NCI-H524 (cell line): ENCODE measurements at regions not wholly inside any gene's neighbourhood (a gene's known extent, or its start where the extent isn't known, plus 50 kb on each side); places are given as distances from the start of the nearest gene placed in this dataset.

Experiments used
- DNase-seq, 2 experiments: peaks; one replicate each; lab custom pipeline; 2025; lab: John Stamatoyannopoulos, UW

DNA sequence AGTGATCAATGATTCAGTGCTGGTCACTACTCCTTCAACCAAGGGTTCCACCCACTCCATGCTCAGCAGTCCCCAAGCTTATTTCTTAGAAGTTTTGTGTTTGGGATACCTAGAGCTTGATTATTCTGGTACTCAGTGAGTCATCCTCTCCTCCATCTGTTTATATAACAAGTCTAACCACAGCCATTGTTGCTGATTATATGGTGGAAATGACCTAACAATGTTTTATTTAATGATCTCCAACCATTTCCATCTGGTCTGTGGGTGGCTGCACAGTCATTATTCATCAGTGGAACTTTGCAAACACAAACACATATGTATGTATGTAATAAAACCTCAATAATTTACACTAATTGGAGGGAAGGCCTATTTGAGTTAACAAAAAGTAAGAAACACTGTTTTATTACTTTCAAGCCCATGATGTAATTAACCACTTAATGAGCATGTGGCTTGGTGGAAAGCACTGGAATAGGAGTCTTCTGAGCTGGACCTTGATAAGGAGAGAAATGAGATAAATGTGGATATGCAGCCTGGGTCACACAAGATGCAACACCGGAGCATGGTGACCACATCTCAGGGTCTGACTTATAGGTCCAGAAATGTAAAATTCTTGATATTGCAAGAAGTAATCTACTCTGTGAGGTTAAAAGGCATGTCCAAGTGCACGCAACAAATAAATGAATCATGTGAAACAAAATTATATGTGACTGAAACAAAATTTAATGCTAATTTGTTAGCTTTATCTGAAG is 99.0 kb upstream of the WLS start:
- DNase-seq, result no peak

DNA sequence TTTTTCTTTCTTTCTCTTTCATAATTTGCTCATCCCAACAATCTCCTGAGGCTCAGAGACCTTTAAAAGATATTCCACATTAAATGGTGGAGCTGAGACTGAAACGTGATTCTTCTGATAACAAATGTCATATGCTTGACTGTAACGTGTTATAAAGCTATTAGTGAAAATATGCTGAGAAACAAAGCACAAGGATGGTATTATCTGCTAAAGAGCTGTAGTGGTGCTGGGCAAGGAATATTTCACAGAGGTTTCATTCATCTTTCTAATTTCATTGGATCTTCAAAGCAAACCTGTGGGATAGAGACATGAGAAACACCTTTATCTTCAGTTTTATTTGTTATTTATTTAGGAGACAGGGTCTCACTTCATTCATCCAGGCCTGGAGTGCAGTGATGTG is 98.1 kb upstream of the WLS start:
- DNase-seq, result no peak

DNA sequence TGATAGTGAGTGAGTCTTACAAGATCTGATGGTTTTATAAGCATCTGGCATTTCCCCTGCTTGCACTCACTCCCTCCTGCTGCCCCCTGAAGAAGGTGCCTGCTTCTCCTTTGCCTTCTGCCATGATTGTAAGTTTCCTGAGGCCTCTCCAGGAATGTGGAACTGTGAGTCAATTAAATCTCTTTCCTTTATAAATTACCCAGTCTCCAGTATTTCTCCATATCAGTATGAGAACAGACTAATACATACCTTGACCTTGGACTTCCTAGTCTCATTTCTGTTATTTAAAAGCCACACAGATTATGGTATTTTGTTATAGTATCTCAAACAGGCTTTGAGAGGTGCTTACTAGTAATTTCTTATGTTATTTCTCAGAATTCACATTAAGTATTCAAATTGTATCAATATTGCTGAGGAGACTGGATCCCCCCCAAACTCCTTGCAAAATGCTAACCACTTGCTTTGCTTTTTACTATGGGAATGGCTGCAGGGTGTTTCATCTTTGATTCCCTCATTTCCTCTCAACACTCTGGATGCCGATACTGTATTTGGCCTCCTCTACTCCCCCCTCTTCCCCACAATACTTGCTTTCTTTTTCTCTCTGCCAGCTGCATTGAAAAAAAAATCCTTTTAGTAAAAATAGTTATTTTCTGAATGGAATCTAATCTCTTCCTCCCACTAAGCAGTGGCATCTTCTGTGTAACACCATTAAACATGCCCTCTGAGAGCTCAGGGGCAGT is 96.9 kb upstream of the WLS start:
- no peak for DNase-seq

DNA sequence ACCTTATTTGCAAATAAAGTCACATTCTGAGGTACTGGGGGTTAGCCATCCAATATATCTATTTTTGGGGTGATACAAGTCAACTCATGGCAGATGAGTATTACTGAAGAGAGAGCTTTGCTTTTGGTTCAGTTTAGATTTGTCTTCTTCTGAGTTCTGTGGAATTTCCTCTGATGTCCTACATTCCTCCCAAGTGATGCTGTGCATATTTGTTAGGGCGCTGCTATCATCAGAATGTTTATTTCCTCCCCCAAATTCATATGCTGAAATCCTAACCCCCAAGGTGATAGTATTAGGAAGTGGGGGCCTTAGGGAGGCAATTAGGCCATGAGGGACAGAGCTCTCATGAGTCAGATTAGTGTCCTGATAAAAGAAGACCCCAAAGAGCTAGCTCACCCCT is 96.2 kb upstream of the WLS start:
- no peak for DNase-seq

DNA sequence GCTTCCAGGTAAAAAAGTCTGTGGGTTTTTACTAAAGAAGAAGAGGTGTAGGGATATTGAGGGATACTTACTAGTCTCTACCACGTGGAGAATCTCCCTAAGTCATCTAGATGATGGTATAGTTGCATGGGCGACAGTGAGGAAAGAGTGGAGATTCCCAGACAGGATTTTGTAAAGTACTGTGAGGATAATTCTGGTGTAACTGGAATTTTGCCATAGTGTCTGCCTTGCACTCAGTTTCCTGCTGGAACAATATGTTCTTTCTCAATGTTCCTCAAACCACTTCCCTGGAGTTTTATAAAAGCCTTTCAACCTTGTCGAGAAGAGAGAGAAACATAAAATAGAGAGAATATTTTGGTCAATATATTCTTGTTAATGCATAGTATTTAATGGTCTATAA is 95.1 kb upstream of the WLS start:
- DNase-seq, result no peak

DNA sequence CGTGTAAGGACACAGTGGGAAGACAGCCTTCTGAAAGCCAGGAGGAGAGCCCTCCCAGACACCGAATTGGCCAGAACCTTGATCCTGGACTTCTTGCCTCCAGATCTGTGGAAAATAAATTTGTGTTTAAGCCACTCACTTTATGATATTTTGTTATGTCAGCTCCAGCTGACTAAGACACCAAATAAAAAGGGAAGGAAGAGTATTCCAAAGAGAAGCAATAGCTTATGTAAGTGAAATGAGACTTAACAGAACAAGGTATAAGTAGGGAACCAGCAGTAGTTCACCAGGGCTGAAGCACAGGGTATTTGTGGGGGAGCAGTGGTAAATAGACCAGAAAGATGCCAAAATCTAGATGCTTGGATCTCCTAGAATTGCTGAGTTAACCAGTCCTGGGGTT is 94.2 kb upstream of the WLS start:
- DNase-seq, result no peak

DNA sequence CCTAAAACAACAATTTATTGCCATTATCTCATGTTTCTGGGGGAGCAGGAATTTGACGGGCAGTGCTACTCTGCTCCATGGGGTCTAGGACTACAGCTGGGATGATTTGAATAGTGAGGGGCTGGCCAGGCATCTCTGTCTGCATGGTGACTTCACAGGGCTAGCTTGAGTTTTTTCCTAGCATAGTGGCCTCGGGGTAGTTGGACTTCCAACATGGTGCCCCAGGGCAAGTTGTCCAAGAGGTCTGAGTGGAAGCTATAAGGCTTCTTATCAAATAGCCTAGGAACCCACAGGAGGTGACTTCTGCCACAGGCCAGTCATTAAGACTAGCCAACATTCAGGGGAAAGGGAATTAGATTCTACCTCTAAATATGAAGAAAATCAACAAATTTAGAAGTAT is 92.0 kb upstream of the WLS start:
- no peak for DNase-seq

DNA sequence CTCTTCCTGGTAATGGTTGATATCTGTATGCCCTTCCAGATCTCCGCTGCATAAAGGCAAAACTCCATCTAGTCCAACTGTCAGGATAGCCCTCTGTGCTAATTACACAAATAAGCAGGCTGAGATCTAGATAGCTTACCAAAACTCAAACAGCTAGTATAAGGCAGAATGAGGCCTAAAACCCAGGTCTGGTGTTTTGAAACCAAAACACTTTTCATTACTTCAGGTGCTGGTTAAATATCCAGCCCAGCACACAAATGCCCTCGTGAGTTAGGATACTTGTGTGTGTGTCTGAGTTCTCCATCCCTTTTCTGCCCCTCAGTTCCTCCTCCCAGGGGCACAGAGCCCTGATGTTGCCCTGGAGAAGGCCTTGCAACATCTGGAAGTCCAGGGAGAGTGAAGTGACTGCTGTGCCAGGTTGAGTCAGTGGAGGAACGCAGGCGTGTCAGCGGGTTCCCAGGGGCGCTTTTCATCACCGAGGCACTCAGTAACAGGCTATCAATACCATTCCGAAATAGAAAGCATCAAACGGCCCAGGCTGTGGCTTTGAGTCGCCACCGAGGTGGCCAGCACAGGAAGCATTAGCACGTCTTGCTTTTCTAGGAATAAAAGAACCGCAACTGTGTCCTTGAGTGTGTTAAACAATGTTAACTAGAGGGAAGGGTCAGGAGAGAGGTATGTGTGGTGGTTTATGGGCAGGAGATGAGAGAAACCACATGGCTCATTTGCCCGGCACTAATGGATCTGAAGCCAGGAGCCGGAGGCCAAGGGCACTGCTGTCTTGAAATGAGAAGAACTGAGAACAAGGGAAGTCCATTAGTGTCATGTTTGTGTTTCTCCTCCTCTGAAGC is 90.7 kb upstream of the WLS start:
- no peak for DNase-seq

DNA sequence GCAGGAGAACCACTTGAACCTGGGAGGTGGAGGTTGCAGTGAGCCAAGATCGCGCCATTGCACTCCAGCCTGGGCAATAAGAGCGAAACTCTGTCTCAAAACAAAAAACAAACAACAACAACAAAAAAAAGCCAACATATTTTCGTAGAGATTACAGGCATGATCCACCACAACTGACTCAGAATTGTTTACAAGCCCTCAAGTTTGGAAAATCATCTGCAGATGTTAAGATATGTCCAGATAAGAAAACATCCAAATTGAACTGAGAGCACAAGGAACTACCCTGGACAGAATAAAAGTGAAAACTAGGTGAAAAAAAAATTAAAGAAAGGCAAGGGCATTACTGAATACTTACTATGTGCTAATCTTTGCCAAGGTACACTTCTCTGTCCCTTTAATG is 89.8 kb upstream of the WLS start:
- DNase-seq, result no peak

DNA sequence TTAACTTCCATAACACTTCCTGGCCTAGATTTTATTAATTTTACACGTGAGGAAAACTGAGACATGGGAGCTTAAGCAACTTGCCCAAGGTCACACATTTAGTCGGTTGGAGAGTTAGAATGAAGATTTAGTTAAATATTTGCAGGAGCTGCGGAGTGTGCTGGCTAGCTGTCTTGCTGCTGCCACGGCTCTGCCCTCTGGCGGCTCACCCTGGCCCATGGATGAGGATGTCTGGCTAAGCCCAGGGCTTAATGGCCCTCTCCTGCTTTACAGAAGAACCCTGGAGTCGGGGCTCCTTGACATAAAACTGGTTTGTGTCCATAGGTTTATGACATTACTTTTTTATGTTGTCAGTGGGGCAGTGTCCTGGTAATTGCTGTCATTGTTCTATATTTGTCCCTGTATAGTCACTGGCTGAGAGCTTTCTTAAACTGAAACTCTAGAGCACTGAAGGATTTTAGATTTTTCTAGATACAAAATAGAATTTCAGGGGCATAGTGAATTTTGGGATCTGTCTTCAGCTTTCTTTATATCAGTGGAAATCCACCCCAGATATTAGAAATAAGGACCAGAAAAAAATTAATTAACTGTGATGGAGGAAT is 88.9 kb upstream of the WLS start:
- peak in 1 of 2 experiments; percentile 1 for DNase-seq

DNA sequence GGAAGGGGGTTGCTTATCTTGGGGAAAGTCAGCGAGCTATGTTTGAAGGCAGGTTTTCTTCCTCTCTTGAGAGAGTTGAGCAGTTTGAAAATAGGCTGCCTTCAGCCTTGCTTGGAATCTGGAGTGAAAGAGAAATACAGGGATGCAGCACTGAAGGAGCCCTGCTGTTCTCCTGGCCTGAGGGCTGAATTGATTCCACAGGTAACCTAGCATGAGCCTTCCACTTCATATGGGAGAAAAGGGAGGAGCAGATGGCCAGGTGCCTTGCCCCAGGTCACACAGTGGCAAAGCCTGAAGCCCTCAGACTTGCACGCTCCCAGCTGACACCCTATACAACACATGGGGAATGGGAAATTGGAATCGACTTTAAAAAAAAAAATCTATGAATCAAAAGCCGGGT is 88.0 kb upstream of the WLS start:
- peak in 1 of 2 experiments; percentile 3 for DNase-seq

DNA sequence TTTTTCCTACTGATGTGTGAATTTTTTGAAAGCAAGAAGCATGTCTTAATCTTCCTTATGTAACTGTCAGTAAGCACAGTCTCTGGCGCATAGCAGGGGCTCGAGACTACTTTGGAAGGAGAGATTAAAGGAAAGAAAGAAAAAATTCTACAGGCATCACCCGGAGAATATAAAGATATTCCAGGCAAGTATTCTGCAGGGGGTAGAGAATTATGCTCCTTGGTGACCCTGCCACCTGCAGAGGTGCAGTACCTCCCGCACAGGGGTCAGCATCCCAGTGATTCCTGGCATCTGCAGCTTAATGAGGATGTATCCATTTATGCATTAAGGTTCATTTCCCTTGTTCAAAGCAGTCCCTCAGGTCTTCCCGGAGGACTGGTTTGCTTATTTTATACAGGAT is 87.6 kb upstream of the WLS start:
- DNase-seq, result no peak

DNA sequence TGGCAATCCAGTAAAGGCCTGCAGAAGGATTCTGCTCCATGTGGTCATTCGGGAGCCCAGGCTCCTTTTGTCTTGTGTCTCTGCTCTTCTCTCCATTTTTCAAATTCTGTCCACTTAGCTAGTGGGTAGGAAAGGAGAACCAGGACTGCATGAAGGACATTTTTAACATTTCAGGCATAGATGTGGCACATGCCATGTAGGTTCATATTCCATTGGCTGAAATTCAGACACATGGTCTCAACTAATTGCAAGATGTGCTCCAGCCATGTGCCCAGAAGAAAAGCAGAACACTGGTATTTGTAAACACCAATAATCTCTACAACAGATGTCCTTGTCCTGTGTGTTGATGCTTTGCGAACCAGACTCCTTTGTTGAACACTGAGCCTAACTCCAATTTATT is 85.2 kb upstream of the WLS start:
- DNase-seq, result no peak

DNA sequence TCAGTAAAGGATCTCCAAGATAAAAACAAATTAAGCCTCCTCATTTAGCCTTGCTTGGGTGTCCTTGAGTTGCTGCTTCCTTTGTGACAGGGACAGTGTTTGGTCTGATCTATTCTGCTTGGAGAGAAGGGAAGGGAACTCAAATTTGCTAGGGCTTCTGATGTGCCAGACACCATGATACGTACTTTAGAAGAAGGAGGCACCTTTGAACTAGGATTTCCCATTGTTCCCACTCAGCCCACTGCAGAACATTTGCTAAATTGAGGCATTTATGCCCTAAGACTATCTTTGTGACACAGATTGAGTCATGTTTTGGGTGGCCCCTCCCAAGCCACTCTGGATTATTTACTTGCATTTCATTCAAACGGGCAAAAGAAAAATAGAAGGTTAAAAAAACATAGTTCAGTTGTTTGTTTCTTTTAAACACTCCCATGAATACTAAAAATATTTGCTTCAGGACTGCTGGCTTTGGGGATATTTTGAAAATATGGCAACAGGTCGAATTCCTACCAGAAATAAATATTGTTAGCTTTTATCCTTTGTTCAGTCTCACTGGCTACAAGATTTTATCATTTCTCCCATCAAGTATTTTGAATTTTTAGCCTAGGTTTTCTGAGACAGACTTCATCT is 81.9 kb upstream of the WLS start:
- no peak for DNase-seq

DNA sequence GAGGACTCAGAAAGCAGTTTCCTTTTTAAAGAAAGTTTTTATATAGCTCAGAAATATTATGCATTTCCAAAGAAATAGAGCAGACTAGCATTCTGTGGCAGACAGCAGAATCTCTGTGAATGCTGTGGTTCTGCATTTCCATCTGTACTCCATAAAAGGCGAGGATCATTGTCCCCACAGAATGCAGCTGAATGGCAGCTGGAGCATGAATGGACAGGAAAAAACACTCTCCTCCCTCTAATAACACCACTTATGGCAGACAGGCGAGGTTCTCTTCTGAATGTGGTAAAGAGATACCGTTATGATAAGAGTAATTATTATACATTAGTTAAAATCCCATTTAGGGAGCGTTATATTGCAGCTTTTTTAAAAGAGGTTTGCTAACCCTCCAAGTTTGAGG is 81.4 kb upstream of the WLS start:
- peak in 1 of 2 experiments; percentile 49 for DNase-seq

DNA sequence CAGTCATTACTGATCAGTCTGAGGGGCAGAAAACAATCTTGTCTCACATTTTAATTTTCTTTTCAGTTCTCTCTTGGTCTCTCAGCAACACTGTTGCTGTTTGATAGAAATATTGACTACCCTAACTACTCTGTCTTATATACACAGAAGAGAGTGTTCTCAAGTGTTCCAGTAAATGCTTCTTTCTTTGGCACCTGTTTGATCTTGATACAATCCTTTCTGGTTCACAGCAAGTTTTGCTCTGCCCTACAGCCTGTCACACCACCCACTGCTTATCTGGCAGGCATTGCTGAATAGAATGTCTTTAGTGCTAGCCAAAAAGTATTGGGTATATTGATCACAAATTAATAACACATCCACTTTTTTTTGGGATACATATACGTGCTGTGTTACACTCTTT is 75.7 kb upstream of the WLS start:
- DNase-seq, result no peak

DNA sequence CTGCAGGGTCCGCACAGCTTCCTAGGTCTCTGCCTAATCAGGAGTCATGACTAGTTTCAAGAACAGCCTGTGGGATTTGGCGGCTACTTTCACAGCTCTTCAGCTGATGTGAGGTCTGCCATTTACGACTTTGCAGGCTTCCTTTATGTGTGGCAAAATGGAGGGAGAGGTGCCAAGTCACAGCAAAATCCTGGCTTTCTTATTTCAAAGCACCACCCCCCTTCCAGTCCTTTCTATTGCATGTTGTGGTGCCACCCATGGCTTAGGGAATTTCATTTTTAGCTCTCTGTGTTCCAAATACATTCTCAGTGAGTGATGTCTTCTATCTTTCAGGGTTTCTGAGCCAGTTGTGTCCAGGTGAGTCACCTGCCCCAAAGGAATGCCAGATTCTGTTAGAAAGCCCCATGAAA is 75.1 kb upstream of the WLS start:
- DNase-seq, result no peak

DNA sequence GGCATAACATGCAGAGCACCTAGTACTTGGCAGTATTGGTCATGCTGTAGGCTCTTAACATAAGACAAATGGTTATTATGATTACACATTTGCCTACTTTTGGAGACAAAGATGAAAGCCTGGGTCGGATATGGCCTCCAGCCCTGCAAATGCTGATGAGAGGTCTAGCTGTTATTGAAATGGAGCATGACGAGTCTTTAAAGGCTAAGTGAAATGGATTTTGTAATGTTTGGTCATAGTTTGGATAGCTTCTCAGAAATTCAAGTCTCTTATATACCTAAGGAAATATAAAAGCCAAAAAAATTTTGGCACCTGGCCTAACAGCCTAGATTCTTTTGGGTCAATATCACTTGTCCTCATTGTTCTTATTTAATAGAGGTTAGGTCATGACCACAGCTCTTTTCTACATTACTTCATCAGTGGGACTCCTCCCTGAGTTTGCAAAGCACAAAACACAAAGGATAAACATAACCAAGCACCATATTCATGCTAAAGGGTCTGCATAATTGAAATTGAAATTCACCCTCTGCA is 69.2 kb upstream of the WLS start:
- no peak for DNase-seq

DNA sequence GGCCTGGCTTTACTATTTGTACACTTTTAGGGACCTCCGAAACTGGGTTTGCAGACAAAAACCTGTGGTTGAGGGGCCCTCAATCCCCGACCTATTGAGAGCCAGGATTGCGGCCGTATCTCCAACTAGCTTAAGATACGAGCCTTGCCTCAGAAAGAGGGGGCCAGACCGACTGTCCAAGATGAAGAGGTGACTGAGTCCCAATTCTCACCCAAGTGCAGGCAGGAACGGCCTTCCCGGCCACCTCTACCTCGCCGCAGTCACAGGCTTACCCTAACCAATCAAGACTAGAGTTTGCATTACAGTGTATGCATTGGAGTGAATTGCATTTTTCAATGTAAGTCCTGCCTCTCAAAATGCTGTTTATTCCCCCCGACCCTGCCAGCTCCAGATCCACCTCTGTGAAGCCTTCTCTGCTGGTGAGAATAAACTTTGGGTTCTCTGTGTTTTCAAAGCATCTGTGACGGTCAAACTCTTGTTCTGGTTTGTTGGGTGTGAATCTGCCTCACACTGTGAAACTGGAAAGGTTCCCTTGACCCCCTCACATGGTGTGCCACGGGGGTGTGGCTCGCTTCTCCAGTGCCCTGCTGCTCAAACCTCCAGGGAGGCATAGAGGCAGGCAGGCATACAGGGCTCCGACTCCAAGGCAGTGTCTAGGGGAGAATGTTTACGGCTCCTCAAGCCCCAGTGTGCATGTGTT is 62.2 kb upstream of the WLS start:
- DNase-seq, result no peak

DNA sequence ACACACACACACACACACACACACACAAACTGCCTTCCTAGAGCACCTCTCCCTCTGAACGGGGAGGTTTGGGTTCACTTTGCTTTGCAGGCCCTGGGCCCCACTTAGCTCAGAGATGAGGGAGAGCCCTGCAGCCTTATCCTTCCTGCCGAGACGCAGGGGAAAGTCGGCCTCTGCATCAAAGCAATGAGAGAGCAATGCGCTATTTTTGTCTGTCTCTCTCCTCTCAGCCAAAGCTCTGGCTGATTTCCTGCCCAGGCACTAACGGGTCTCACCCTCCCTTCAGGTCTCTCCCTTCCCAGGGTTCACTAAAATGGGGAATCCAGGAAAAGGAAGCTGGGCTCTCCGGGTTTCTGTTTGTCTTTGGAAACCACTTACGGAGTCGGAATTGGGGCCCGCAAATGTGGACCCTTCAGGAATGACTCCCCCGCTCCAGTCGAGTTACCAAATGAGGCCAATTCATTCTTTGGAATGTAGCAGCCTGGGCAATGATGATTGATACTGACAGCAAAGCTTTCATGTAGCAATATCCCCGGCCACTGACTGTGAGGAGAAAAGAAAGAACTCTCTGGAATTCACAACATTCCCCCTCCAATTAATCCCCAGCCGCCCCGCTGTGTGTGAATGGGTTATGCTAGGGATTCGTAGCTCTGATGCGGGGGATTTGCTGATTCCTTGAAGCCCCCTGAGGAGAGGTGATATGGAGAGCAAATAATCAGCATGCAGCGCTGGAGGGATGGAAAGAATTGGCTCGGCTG is 61.5 kb upstream of the WLS start:
- no peak for DNase-seq
